Activated CD4-positive, alpha-beta T cell treated with anti-CD3 and anti-CD28 coated beads, Interleukin-2, Interleukin-6, amounts not matched to agents 100 ng/mL and 50 ng/mL, durations not matched to agents 16 hours and 8 hours (primary cell): ENCODE measurements at regions not wholly inside any gene's neighbourhood (a gene's known extent, or its start where the extent isn't known, plus 50 kb on each side); places are given as distances from the start of the nearest gene placed in this dataset.

Source experiments
- DNase-seq: peaks from one replicate; pipeline ENCODE4 v3.0.0-alpha.2; 2020

GRCh38 chr13:103762523-103762922 lies 696.3 kb upstream of the SLC10A2 start:
- DNase-seq = no peak

- no peak for DNase-seq
Measured at GRCh38 chr13:103759361-103759760, 693.1 kb upstream of the SLC10A2 start.

- DNase-seq = no peak
Measured at GRCh38 chr13:103758222-103758621, 692.0 kb upstream of the SLC10A2 start.

GRCh38 chr13:103757361-103757760 lies 691.1 kb upstream of the SLC10A2 start:
- DNase-seq = no peak

- no peak for DNase-seq
Measured at GRCh38 chr13:103754783-103755182, 688.6 kb upstream of the SLC10A2 start.

- DNase-seq = no peak
Measured at GRCh38 chr13:103734837-103735236, 668.6 kb upstream of the SLC10A2 start.

- DNase-seq = no peak
Measured at GRCh38 chr13:103731959-103732358, 665.7 kb upstream of the SLC10A2 start.

GRCh38 chr13:103730407-103730806 lies 664.2 kb upstream of the SLC10A2 start:
- DNase-seq = no peak

- DNase-seq = no peak
Measured at GRCh38 chr13:103726808-103727207, 660.6 kb upstream of the SLC10A2 start.

- no peak for DNase-seq
Measured at GRCh38 chr13:103716718-103717117, 650.5 kb upstream of the SLC10A2 start.

GRCh38 chr13:103715335-103715734 lies 649.1 kb upstream of the SLC10A2 start:
- DNase-seq = no peak

GRCh38 chr13:103703246-103703645 lies 637.0 kb upstream of the SLC10A2 start:
- no peak for DNase-seq

- DNase-seq = no peak
Measured at GRCh38 chr13:103698000-103698399, 631.8 kb upstream of the SLC10A2 start.

- DNase-seq = no peak
Measured at GRCh38 chr13:103695320-103695719, 629.1 kb upstream of the SLC10A2 start.

GRCh38 chr13:103694471-103694870 lies 628.3 kb upstream of the SLC10A2 start:
- no peak for DNase-seq

GRCh38 chr13:103694033-103694432 lies 627.8 kb upstream of the SLC10A2 start:
- no peak for DNase-seq

- no peak for DNase-seq
Measured at GRCh38 chr13:103692442-103692841, 626.2 kb upstream of the SLC10A2 start.

GRCh38 chr13:103676329-103676728 lies 610.1 kb upstream of the SLC10A2 start:
- no peak for DNase-seq

- no peak for DNase-seq
Measured at GRCh38 chr13:103671547-103671946, 605.3 kb upstream of the SLC10A2 start.

- no peak for DNase-seq
Measured at GRCh38 chr13:103663996-103664395, 597.8 kb upstream of the SLC10A2 start.

- DNase-seq = no peak
Measured at GRCh38 chr13:103656311-103656710, 590.1 kb upstream of the SLC10A2 start.

GRCh38 chr13:103640606-103641005 lies 574.4 kb upstream of the SLC10A2 start:
- no peak for DNase-seq

- no peak for DNase-seq
Measured at GRCh38 chr13:103639326-103639725, 573.1 kb upstream of the SLC10A2 start.

- no peak for DNase-seq
Measured at GRCh38 chr13:103638706-103639105, 572.5 kb upstream of the SLC10A2 start.

- no peak for DNase-seq
Measured at GRCh38 chr13:103634066-103634465, 567.8 kb upstream of the SLC10A2 start.

- no peak for DNase-seq
Measured at GRCh38 chr13:103625194-103625593, 559.0 kb upstream of the SLC10A2 start.
